Choroid plexus epithelial cell (primary cell): ENCODE measurements at regions not wholly inside any gene's neighbourhood (a gene's known extent, or its start where the extent isn't known, plus 50 kb on each side); places are given as distances from the start of the nearest gene placed in this dataset.

Source experiments
- DNase-seq: peaks from one replicate; pipeline ENCODE4 v3.0.0-alpha.2; 2010; ENCODE audit warnings: low read depth
- H3K4me3 ChIP-seq: 2 replicates; pipeline ENCODE4 v1.5.1; 2011; ENCODE audit warnings: low read depth, mild to moderate bottlenecking, control low read depth, low read length, moderate library complexity
- CTCF ChIP-seq: conservative IDR thresholded peaks from 2 replicates; pipeline ENCODE4 v1.5.1; 2011; ENCODE audit warnings: low read depth, mild to moderate bottlenecking, control low read depth, inconsistent platforms, low read length, moderate library complexity

- no peak for DNase-seq
- TF ChIP-seq CTCF: no peak
- H3K4me3 ChIP-seq: no peak overlapping the region
Measured at GRCh38 chr2:15116830-15117229, 444.3 kb downstream of the NBAS start.
